CD4-positive, CD25-positive, alpha-beta regulatory T cell (primary cell): ENCODE measurements at regions not wholly inside any gene's neighbourhood (a gene's known extent, or its start where the extent isn't known, plus 50 kb on each side); places are given as distances from the start of the nearest gene placed in this dataset.

Experiments used
- ATAC-seq, 2 donors: fragments of 150-1000 bp; cut with Tn5 transposase; one replicate each; pipeline ENCODE4 v1.10.0; 2021; ENCODE audit warnings: low read depth in 2 of 2, moderate number of reproducible peaks in 2 of 2, moderate library complexity in 1 of 2
- DNase-seq, 3 donors: peaks; one replicate each; pipeline versions ENCODE4 v3.0.0 to v3.0.0-alpha.2; 2012 to 2022; ENCODE audit warnings: mixed read lengths in 1 of 3
- H3K27ac ChIP-seq: one replicate; pipeline ENCODE4 v1.7.0; 2013; ENCODE audit warnings: mild to moderate bottlenecking, low read length; ENCODE audit not compliant: insufficient read depth, poor library complexity, severe bottlenecking
- H3K27me3 ChIP-seq: one replicate; pipeline ENCODE4 v1.7.0; 2013; ENCODE audit warnings: low read length; ENCODE audit not compliant: control insufficient read depth, insufficient read depth
- H3K36me3 ChIP-seq: one replicate; pipeline ENCODE4 v1.7.0; 2013; ENCODE audit warnings: mild to moderate bottlenecking, low read length, moderate library complexity; ENCODE audit not compliant: control insufficient read depth, insufficient read depth
- H3K4me1 ChIP-seq: 2 replicates; pipeline ENCODE4 v1.7.0; 2013; ENCODE audit warnings: mild to moderate bottlenecking, low read length; ENCODE audit not compliant: insufficient read depth, control insufficient read depth, poor library complexity, severe bottlenecking
- H3K4me3 ChIP-seq: one replicate; pipeline ENCODE4 v1.7.0; 2013; ENCODE audit warnings: low read depth, mild to moderate bottlenecking, low read length, moderate library complexity
- H3K9me3 ChIP-seq, 2 experiments: 1 replicate in 1 of 2; 2 replicates in 1 of 2; pipeline ENCODE4 v1.7.0; 2013; ENCODE audit warnings: low read length in 2 of 2, mild to moderate bottlenecking in 1 of 2, moderate library complexity in 1 of 2; ENCODE audit not compliant: control insufficient read depth in 2 of 2
- H3K27ac Mint-ChIP-seq, 3 donors: one replicate each; pipeline ENCODE4 v1.8.0; 2020 to 2022; ENCODE audit warnings: mild to moderate bottlenecking in 3 of 3, mixed read lengths in 3 of 3, moderate library complexity in 2 of 3
- H3K27me3 Mint-ChIP-seq: one replicate; pipeline ENCODE4 v1.8.0; 2022; ENCODE audit warnings: mild to moderate bottlenecking, mixed read lengths
- H3K36me3 Mint-ChIP-seq: one replicate; pipeline ENCODE4 v1.8.0; 2020; ENCODE audit warnings: mixed read lengths
- H3K4me1 Mint-ChIP-seq, 4 donors: one replicate each; pipeline ENCODE4 v1.8.0; 2020 to 2022; ENCODE audit warnings: mixed read lengths in 4 of 4, mild to moderate bottlenecking in 1 of 4
- H3K4me3 Mint-ChIP-seq, 4 donors: one replicate each; pipeline ENCODE4 v1.8.0; 2020 to 2022; ENCODE audit warnings: mild to moderate bottlenecking in 4 of 4, mixed read lengths in 4 of 4, moderate library complexity in 3 of 4
- H3K9me3 Mint-ChIP-seq, 7 donors: one replicate each; pipeline ENCODE4 v1.8.0; 2020 to 2022; ENCODE audit warnings: mixed read lengths in 7 of 7, mild to moderate bottlenecking in 3 of 7, moderate library complexity in 2 of 7

GRCh38 chr3:77869423-77869822, 829.5 kb downstream of the ROBO2 start:
- H3K36me3 Mint-ChIP-seq: no peaks in the 10 kb centered on the region
- peaks cover 3 to 5% of the 10 kb centered on the region in 2 experiments for H3K9me3 ChIP-seq
- H3K36me3 ChIP-seq: no peaks in the 10 kb centered on the region
- no peak overlapping the region for H3K4me3 ChIP-seq
- no peaks in the 10 kb centered on the region for H3K27me3 Mint-ChIP-seq
- peaks cover 1 to 28% (median 10%) of the 10 kb centered on the region in 7 donors for H3K9me3 Mint-ChIP-seq
- no peak overlapping the region for H3K4me3 Mint-ChIP-seq
- H3K27me3 ChIP-seq: no peaks in the 10 kb centered on the region
- no peak for DNase-seq
- no peaks in the 10 kb centered on the region for H3K4me1 ChIP-seq
- no peak overlapping the region for H3K27ac Mint-ChIP-seq
- H3K27ac ChIP-seq: no peak overlapping the region
- no peak for ATAC-seq
- H3K4me1 Mint-ChIP-seq: no peaks in the 10 kb centered on the region

DNA sequence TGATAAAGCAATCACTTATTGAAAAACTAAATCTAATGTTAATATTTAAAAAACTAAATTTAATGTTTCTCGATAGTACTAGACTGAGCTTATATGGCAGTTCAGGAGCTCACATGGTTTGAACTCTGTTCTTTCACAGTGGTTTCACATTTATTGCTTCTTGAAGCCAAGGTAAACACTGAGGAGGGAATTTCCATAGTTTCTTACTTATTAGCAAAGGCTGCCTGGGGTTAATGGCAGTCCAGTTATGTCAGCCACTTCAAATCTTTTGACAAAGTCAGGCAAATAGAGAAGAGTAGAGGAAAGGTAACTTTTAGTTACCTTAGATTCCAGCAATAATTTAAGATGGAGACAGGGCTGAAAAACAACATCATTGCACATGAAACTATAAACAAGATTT, 831.5 kb downstream of the ROBO2 start:
- no peak overlapping the region for H3K4me3 Mint-ChIP-seq
- no peaks in the 10 kb centered on the region for H3K4me1 Mint-ChIP-seq
- no peak overlapping the region for H3K27ac Mint-ChIP-seq
- H3K27me3 ChIP-seq: no peaks in the 10 kb centered on the region
- no peaks in the 10 kb centered on the region for H3K4me1 ChIP-seq
- no peaks in the 10 kb centered on the region for H3K27me3 Mint-ChIP-seq
- no peak overlapping the region for H3K4me3 ChIP-seq
- H3K27ac ChIP-seq: no peak overlapping the region
- peaks cover 4 to 36% (median 14%) of the 10 kb centered on the region in 7 donors for H3K9me3 Mint-ChIP-seq
- H3K9me3 ChIP-seq: peaks cover 5 to 6% of the 10 kb centered on the region in 2 experiments
- H3K36me3 ChIP-seq: no peaks in the 10 kb centered on the region
- H3K36me3 Mint-ChIP-seq: no peaks in the 10 kb centered on the region
- DNase-seq (no peak), ATAC-seq (no peak)

DNA sequence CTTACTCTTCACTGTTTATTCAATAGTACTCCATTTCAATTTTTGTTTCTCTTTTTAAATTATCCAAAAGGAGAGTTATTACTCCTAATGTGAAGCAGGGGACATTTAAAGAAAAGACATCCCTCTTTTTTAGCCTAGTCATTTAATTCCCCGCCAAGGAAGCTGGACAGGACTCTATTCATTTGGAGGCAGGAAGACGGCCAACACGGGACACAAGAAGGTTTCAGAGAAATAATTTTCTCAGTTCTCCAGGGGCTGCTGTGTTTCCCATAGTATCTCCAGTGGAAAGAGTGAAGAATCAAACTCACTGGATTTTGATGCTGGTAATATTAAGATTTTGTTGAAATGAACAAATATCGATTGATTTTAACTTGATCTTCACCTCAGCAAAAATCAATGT, 833.7 kb downstream of the ROBO2 start:
- peaks cover 6 to 30% (median 17%) of the 10 kb centered on the region in 7 donors for H3K9me3 Mint-ChIP-seq
- Histone ChIP-seq H3K27ac (no peak overlapping the region), H3K36me3 (no peaks in the 10 kb centered on the region), H3K4me1 (no peaks in the 10 kb centered on the region), H3K9me3 (peaks cover 6 to 11% of the 10 kb centered on the region in 2 experiments), H3K27me3 (no peaks in the 10 kb centered on the region), H3K4me3 (no peak overlapping the region)
- no peaks in the 10 kb centered on the region for H3K36me3 Mint-ChIP-seq
- no peak overlapping the region for H3K27ac Mint-ChIP-seq
- ATAC-seq: no peak
- H3K4me3 Mint-ChIP-seq: no peak overlapping the region
- H3K4me1 Mint-ChIP-seq: no peaks in the 10 kb centered on the region
- H3K27me3 Mint-ChIP-seq: no peaks in the 10 kb centered on the region
- DNase-seq: no peak

GRCh38 chr3:77885381-77885780, 845.5 kb downstream of the ROBO2 start:
- ATAC-seq (no peak), DNase-seq (no peak)
- Mint-ChIP-seq H3K36me3 (no peaks in the 10 kb centered on the region), H3K4me1 (no peaks in the 10 kb centered on the region), H3K27me3 (no peaks in the 10 kb centered on the region), H3K27ac (no peak overlapping the region), H3K4me3 (no peak overlapping the region), H3K9me3 (peaks cover 0 to 14% (median 5%) of the 10 kb centered on the region in 7 donors)
- no peaks in the 10 kb centered on the region for H3K27me3 ChIP-seq
- H3K4me3 ChIP-seq: no peak overlapping the region
- peaks cover 11 to 19% of the 10 kb centered on the region in 2 experiments for H3K9me3 ChIP-seq
- no peaks in the 10 kb centered on the region for H3K36me3 ChIP-seq
- H3K27ac ChIP-seq: no peak overlapping the region
- H3K4me1 ChIP-seq: no peaks in the 10 kb centered on the region

DNA sequence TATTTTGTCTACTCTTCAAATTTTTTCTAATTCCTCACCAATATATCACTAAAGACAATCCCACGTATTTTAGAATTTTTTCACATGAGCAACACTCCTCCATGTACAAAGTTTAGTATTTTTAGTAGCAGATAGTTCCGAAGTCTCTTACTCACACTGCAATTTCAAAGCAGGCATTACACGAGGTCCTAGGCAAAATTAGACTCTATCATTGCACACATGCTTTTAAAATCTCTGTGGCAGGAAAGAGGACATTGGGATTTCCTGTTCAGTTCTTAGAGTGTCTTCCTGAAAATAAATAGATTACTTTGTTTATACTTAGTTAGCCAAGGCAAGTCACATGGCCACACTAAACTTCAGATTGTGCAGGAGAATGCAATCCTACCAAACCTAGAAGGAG, 847.7 kb downstream of the ROBO2 start:
- Histone ChIP-seq H3K4me3 (no peak overlapping the region), H3K27ac (no peak overlapping the region), H3K36me3 (no peaks in the 10 kb centered on the region), H3K27me3 (no peaks in the 10 kb centered on the region), H3K9me3 (peaks cover 11 to 14% of the 10 kb centered on the region in 2 experiments), H3K4me1 (no peaks in the 10 kb centered on the region)
- H3K9me3 Mint-ChIP-seq: peaks cover 0 to 10% (median 4%) of the 10 kb centered on the region in 7 donors
- peak overlapping the region in 1 of 3 donors; percentile 17 for H3K27ac Mint-ChIP-seq
- no peaks in the 10 kb centered on the region for H3K27me3 Mint-ChIP-seq
- H3K4me1 Mint-ChIP-seq: no peaks in the 10 kb centered on the region
- DNase-seq (no peak), ATAC-seq (no peak)
- H3K36me3 Mint-ChIP-seq: no peaks in the 10 kb centered on the region
- H3K4me3 Mint-ChIP-seq: no peak overlapping the region

DNA sequence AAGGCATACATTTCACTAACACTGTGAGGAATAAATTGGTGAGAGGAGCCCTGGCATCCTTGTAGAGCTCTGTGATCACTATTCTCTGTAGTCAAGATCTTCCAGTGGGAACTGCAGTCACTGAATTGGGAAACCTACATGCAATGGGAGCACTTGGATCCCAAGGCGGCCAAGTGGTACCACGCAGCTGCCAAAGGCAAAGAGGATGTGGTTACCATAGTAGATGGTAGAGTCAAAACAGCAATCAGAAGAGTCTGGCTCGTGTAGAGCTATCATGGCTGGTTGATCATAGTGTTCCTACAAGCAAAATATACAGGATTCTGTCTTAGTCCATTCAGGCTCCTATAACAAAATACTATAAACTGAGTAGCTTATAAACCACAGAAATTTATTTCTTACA, 849.7 kb downstream of the ROBO2 start:
- ATAC-seq: no peak
- no peak overlapping the region for H3K4me3 ChIP-seq
- Mint-ChIP-seq H3K4me3 (no peak overlapping the region), H3K9me3 (peaks cover 0 to 19% (median 4%) of the 10 kb centered on the region in 7 donors), H3K4me1 (no peaks in the 10 kb centered on the region), H3K36me3 (no peaks in the 10 kb centered on the region), H3K27ac (no peak overlapping the region), H3K27me3 (no peaks in the 10 kb centered on the region)
- DNase-seq: no peak
- H3K9me3 ChIP-seq: peaks cover 9 to 13% of the 10 kb centered on the region in 2 experiments
- no peaks in the 10 kb centered on the region for H3K27me3 ChIP-seq
- no peaks in the 10 kb centered on the region for H3K4me1 ChIP-seq
- H3K36me3 ChIP-seq: no peaks in the 10 kb centered on the region
- no peak overlapping the region for H3K27ac ChIP-seq

DNA sequence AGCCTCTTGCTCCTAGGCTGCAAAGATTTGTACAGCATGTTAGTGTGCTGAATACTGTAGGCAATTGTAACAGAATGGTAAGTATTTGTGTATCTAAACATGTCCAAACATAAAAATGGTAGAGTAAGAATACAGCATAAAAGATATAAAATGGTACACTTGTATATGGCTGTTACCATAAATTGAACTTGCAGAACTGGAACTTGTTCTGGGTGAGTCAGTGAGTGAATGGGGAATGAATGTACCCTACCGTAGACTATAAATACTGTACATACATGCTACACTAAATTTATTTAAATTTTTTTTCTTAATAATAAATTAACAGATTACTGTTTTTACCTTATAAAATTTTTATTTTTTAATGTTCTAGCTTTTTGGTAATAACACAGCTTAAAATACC, 858.7 kb downstream of the ROBO2 start:
- no peaks in the 10 kb centered on the region for H3K36me3 Mint-ChIP-seq
- no peaks in the 10 kb centered on the region for H3K27me3 Mint-ChIP-seq
- Histone ChIP-seq H3K27ac (no peak overlapping the region), H3K36me3 (no peaks in the 10 kb centered on the region), H3K9me3 (peaks cover 2 to 7% of the 10 kb centered on the region in 2 experiments), H3K27me3 (no peaks in the 10 kb centered on the region), H3K4me1 (no peaks in the 10 kb centered on the region), H3K4me3 (no peak overlapping the region)
- H3K4me1 Mint-ChIP-seq: no peaks in the 10 kb centered on the region
- no peak overlapping the region for H3K27ac Mint-ChIP-seq
- DNase-seq (no peak), ATAC-seq (no peak)
- H3K9me3 Mint-ChIP-seq: peaks cover 0 to 31% (median 13%) of the 10 kb centered on the region in 7 donors
- no peak overlapping the region for H3K4me3 Mint-ChIP-seq

- Histone ChIP-seq H3K27me3 (no peaks in the 10 kb centered on the region), H3K4me3 (no peak overlapping the region), H3K36me3 (no peaks in the 10 kb centered on the region), H3K9me3 (peaks cover 0 to 7% of the 10 kb centered on the region in 2 experiments), H3K27ac (no peak overlapping the region), H3K4me1 (no peaks in the 10 kb centered on the region)
- ATAC-seq (no peak), DNase-seq (no peak)
- H3K27me3 Mint-ChIP-seq: no peaks in the 10 kb centered on the region
- no peaks in the 10 kb centered on the region for H3K36me3 Mint-ChIP-seq
- peaks cover 0 to 29% (median 10%) of the 10 kb centered on the region in 7 donors for H3K9me3 Mint-ChIP-seq
- no peaks in the 10 kb centered on the region for H3K4me1 Mint-ChIP-seq
- no peak overlapping the region for H3K27ac Mint-ChIP-seq
- no peak overlapping the region for H3K4me3 Mint-ChIP-seq
These were observed 862.8 kb downstream of the ROBO2 start for GRCh38 chr3:77902675-77903074.
